Islet of Langerhans (tissue), 1 donor: ENCODE measurements at regions not wholly inside any gene's neighbourhood (a gene's known extent, or its start where the extent isn't known, plus 50 kb on each side); places are given as distances from the start of the nearest gene placed in this dataset.
A peak's percentile ranks its signal among the peaks of the same experiment; 100 is the strongest.
"Not testable (repeated sequence)": the region's sequence is repeated elsewhere in the genome, so short reads cannot be mapped to it uniquely, and the experiment has no call there.

Source experiments
- FAIRE-seq: peaks from one replicate; lab custom pipeline; 2011; peaks lifted over from hg19 to GRCh38; lab: Jason Lieb, UNC

GRCh38 chr10:22158426-22158825, 59.4 kb downstream of the EBLN1 start:
- FAIRE-seq, result no peak

- no peak for FAIRE-seq
These were observed 61.1 kb downstream of the EBLN1 start for GRCh38 chr10:22156750-22157149.

- no peak for FAIRE-seq
These were observed 65.4 kb downstream of the EBLN1 start for GRCh38 chr10:22152403-22152802.

GRCh38 chr10:22150842-22151241, 67.0 kb downstream of the EBLN1 start:
- no peak for FAIRE-seq

- no peak for FAIRE-seq
These were observed 68.9 kb downstream of the EBLN1 start for GRCh38 chr10:22148961-22149360.

- not testable (repeated sequence) for FAIRE-seq
These were observed 71.9 kb downstream of the EBLN1 start for GRCh38 chr10:22145873-22146272.

- no peak for FAIRE-seq
These were observed 80.3 kb downstream of the EBLN1 start for GRCh38 chr10:22137542-22137941.

- FAIRE-seq, result no peak
These were observed 82.2 kb downstream of the EBLN1 start for GRCh38 chr10:22135591-22135990.

GRCh38 chr10:22133749-22134624, 83.8 kb downstream of the EBLN1 start:
- FAIRE-seq, result no peak

GRCh38 chr10:22130824-22131223, 87.0 kb downstream of the EBLN1 start:
- not testable (repeated sequence) for FAIRE-seq

- FAIRE-seq, result not testable (repeated sequence)
These were observed 88.2 kb downstream of the EBLN1 start for GRCh38 chr10:22129612-22130011.

- not testable (repeated sequence) for FAIRE-seq
These were observed 96.6 kb downstream of the EBLN1 start for GRCh38 chr10:22121181-22121580.

- not testable (repeated sequence) for FAIRE-seq
These were observed 97.7 kb downstream of the EBLN1 start for GRCh38 chr10:22120072-22120471.

GRCh38 chr10:22119575-22119974, 98.2 kb downstream of the EBLN1 start:
- FAIRE-seq, result not testable (repeated sequence)

GRCh38 chr10:22111705-22112104, 106.1 kb downstream of the EBLN1 start:
- no peak for FAIRE-seq

- FAIRE-seq, result no peak
These were observed 106.6 kb downstream of the EBLN1 start for GRCh38 chr10:22111260-22111659.

- FAIRE-seq, result no peak
These were observed 107.1 kb downstream of the EBLN1 start for GRCh38 chr10:22110761-22111160.

GRCh38 chr10:22105270-22105669, 101.7 kb upstream of the DNAJC1 start:
- FAIRE-seq, result no peak

- FAIRE-seq, result no peak
These were observed 100.4 kb upstream of the DNAJC1 start for GRCh38 chr10:22103701-22104470.

GRCh38 chr10:22097696-22098095, 94.2 kb upstream of the DNAJC1 start:
- no peak for FAIRE-seq

- not testable (repeated sequence) for FAIRE-seq
These were observed 87.7 kb upstream of the DNAJC1 start for GRCh38 chr10:22091260-22091659.

GRCh38 chr10:22087402-22087738, 83.8 kb upstream of the DNAJC1 start:
- FAIRE-seq, result no peak

- FAIRE-seq, result peak; percentile 84
These were observed 83.3 kb upstream of the DNAJC1 start for GRCh38 chr10:22086730-22087401.
